ENCODE measurements at regions not wholly inside any gene's neighbourhood (a gene's known extent, or its start where the extent isn't known, plus 50 kb on each side); places are given as distances from the start of the nearest gene placed in this dataset.

GRCh38 chr9:106620866-106621265, 242.1 kb upstream of the ZNF462 start:
- Histone ChIP-seq H3K36me3 (ENCODE audit: low read depth) (no peaks in the 10 kb centered on the region), H3K4me3 (no peak overlapping the region), H3K4me1 (ENCODE audit: low read depth) (no peaks in the 10 kb centered on the region), H3K9me3 (no peaks in the 10 kb centered on the region)
- DNase-seq = no peak
- TF ChIP-seq, protein P1, sequence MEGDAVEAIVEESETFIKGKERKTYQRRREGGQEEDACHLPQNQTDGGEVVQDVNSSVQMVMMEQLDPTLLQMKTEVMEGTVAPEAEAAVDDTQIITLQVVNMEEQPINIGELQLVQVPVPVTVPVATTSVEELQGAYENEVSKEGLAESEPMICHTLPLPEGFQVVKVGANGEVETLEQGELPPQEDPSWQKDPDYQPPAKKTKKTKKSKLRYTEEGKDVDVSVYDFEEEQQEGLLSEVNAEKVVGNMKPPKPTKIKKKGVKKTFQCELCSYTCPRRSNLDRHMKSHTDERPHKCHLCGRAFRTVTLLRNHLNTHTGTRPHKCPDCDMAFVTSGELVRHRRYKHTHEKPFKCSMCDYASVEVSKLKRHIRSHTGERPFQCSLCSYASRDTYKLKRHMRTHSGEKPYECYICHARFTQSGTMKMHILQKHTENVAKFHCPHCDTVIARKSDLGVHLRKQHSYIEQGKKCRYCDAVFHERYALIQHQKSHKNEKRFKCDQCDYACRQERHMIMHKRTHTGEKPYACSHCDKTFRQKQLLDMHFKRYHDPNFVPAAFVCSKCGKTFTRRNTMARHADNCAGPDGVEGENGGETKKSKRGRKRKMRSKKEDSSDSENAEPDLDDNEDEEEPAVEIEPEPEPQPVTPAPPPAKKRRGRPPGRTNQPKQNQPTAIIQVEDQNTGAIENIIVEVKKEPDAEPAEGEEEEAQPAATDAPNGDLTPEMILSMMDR (IDR thresholded peaks at IDR 0.05) = no peak
- intact Hi-C loops (cut with DNase I, micrococcal nuclease) = no loop called here
- ATAC-seq = no peak

- Histone ChIP-seq H3K9me3 (no peaks in the 10 kb centered on the region), H3K36me3 (ENCODE audit: low read depth) (no peaks in the 10 kb centered on the region), H3K4me1 (ENCODE audit: low read depth) (no peaks in the 10 kb centered on the region), H3K4me3 (no peak overlapping the region)
- no peak for ATAC-seq
- no peak for DNase-seq
- TF ChIP-seq, protein P1 (IDR thresholded peaks at IDR 0.05) = no peak
- intact Hi-C loops (cut with DNase I, micrococcal nuclease) = no loop called here
These were observed 241.4 kb upstream of the ZNF462 start for GRCh38 chr9:106621313-106622163.

GRCh38 chr9:106622164-106622487, 240.8 kb upstream of the ZNF462 start:
- Histone ChIP-seq H3K9me3 (no peaks in the 10 kb centered on the region), H3K4me3 (no peak overlapping the region), H3K36me3 (ENCODE audit: low read depth) (no peaks in the 10 kb centered on the region), H3K4me1 (ENCODE audit: low read depth) (no peaks in the 10 kb centered on the region)
- TF ChIP-seq, protein P1 (IDR thresholded peaks at IDR 0.05) = no peak
- intact Hi-C loops (cut with DNase I, micrococcal nuclease) = no loop called here
- ATAC-seq = no peak
- DNase-seq = no peak

- H3K9me3 ChIP-seq = no peaks in the 10 kb centered on the region
- TF ChIP-seq, protein P1 (IDR thresholded peaks at IDR 0.05) = no peak
- DNase-seq (no peak), ATAC-seq (no peak)
- intact Hi-C loops (cut with DNase I, micrococcal nuclease) = no loop called here
- H3K36me3 ChIP-seq (ENCODE audit: low read depth) = no peaks in the 10 kb centered on the region
- no peak overlapping the region for H3K4me3 ChIP-seq
- H3K4me1 ChIP-seq (ENCODE audit: low read depth) = no peaks in the 10 kb centered on the region
These were observed 239.4 kb upstream of the ZNF462 start for GRCh38 chr9:106623558-106623957.

DNA sequence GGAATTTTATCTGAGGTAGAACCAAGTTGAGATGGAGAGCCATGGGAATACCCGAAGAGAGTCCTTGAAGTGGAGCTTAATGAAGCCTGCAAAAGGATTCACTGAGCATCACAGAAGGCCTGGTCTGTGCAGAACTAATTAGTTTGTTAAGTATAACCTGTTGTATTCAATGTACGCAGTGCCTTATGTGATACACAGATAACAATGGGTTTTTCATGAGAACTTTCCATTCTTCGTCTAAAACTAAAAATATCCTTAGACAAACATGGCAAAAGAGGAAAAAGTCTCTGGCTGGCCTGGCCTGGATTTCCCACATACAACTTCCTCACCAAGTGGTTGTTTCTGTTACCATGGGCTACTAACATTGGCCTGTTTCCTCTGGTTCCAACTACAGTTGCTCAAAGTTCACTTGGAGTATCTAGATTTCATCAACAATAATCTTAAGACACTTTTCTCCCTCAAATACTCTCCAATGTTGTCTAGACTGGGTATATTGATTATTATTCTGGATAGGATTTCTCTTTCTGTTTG, 237.6 kb upstream of the ZNF462 start:
- TF ChIP-seq, protein P1 (IDR thresholded peaks at IDR 0.05) = no peak
- Histone ChIP-seq H3K36me3 (ENCODE audit: low read depth) (no peaks in the 10 kb centered on the region), H3K9me3 (no peaks in the 10 kb centered on the region), H3K4me1 (ENCODE audit: low read depth) (no peaks in the 10 kb centered on the region), H3K4me3 (no peak overlapping the region)
- intact Hi-C loops (cut with DNase I, micrococcal nuclease) = no loop called here
- DNase-seq (no peak), ATAC-seq (no peak)
